ENCODE measurements at regions not wholly inside any gene's neighbourhood (a gene's known extent, or its start where the extent isn't known, plus 50 kb on each side); places are given as distances from the start of the nearest gene placed in this dataset.

DNA sequence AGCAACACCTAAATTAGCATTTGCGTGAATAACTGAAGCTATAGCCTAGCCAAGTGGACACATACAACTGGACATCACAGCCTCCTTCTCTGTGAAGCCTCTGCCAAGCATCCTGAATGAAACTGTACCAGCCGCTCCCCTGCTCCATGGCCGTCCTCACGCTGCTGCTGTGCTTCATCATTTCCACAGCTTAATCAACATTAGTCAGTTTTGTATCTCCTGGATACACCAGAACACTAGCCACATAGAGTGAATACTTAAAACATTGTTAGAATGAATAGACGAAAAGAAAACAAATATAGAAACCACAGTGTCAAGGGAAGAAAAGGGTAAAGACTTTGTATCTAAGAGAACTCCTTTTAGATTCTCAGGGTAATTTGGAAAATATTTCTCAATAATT, 1526.9 kb downstream of the EFNB2 start:
- no peak for ATAC-seq
- no peak for DNase-seq (ENCODE audit: low spot score)
- Mint-ChIP-seq H3K4me3 (no peak overlapping the region), H3K9me3 (no peaks in the 10 kb centered on the region), H3K36me3 (no peaks in the 10 kb centered on the region), H3K27me3 (no peaks in the 10 kb centered on the region), H3K4me1 (ENCODE audit: low read depth in 2 of 2) (no peaks in the 10 kb centered on the region), H3K27ac (no peak overlapping the region)

DNA sequence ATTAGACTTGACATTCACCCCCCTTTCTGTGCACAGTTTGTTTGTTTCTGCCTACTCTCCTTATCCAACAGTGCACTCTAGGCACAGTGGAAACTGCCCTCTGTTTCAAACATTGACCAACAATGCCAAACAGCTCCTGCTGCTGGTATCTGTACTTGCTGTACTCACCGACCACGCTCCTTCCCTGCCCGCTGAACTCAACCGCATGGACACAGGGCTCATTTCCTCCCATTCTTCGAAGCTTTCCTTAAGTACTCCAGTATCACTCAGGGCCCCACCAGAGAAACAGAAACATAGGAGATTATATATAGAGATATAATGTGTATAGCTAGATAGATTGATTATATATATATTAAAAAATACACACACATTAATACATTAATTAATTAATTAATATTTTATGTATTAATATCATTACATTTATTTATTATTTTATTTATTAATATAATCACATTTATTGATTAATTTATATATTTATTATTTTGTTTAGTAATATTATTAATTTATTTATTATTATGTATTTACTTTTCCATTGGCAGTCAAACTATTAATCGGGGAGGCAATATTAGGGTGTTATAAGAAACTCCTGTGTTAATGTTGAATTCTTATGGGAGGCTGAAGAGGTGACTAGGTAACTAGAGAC, 1528.2 kb downstream of the EFNB2 start:
- Mint-ChIP-seq H3K27me3 (no peaks in the 10 kb centered on the region), H3K4me3 (no peak overlapping the region), H3K36me3 (no peaks in the 10 kb centered on the region), H3K4me1 (ENCODE audit: low read depth in 2 of 2) (no peaks in the 10 kb centered on the region), H3K9me3 (no peaks in the 10 kb centered on the region), H3K27ac (no peak overlapping the region)
- ATAC-seq (no peak), DNase-seq (ENCODE audit: low spot score) (no peak)

DNA sequence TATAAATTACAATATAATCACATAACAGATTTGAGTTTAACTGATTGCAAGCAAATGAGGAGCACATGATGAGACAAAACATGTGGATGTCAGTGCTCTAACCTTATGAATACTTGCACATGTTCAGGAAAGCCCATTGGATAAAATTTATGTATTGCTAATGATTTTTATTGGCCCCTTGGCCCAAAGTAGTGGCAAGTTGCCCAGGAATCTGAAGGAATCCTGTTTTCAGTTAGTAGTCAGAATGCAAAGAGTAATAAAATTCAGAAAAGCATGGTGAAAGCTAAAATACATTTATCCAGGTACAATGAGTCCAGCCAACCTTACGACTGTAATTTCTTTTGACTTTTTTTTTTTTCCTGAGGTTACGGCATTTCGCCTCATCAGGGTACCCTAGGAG, 1539.4 kb downstream of the EFNB2 start:
- Mint-ChIP-seq H3K9me3 (no peaks in the 10 kb centered on the region), H3K4me3 (no peak overlapping the region), H3K36me3 (no peaks in the 10 kb centered on the region), H3K27me3 (peaks cover 0 to 3% of the 10 kb centered on the region in 2 donors), H3K4me1 (ENCODE audit: low read depth in 2 of 2) (no peaks in the 10 kb centered on the region), H3K27ac (no peak overlapping the region)
- no peak for DNase-seq (ENCODE audit: low spot score)
- ATAC-seq, result no peak

GRCh38 chr13:104993708-104994107, 1541.8 kb downstream of the EFNB2 start:
- ATAC-seq, result no peak
- H3K27me3 Mint-ChIP-seq, result peaks cover 0 to 3% of the 10 kb centered on the region in 2 donors
- H3K4me3 Mint-ChIP-seq, result no peak overlapping the region
- no peaks in the 10 kb centered on the region for H3K9me3 Mint-ChIP-seq
- no peaks in the 10 kb centered on the region for H3K4me1 Mint-ChIP-seq (ENCODE audit: low read depth in 2 of 2)
- H3K27ac Mint-ChIP-seq, result no peak overlapping the region
- no peaks in the 10 kb centered on the region for H3K36me3 Mint-ChIP-seq
- DNase-seq (ENCODE audit: low spot score), result no peak

DNA sequence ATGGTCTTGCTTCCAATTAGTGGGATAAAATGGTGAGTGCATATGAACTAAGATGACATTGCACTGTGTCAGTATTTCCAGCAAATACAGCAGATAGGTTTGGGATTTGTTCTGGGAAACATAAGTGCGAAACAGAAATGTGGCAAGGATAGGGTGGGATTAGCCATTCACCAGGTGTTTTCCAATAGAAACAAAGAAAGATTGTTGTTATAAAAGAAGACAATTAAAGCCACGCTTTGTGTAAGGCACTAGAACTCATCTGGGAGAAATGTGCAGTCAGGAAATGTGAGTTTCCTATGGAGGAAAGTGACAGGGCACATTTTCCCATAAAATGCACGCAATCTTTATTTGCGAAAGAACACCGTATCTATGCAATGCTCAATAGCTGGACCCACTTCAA, 1547.8 kb downstream of the EFNB2 start:
- peaks cover 0 to 3% of the 10 kb centered on the region in 2 donors for H3K27me3 Mint-ChIP-seq
- H3K4me3 Mint-ChIP-seq, result no peak overlapping the region

GRCh38 chr13:104984296-104984818, 1551.1 kb downstream of the EFNB2 start:
- H3K27ac Mint-ChIP-seq, result peak overlapping the region; percentile 10 to 84
- H3K27me3 Mint-ChIP-seq, result no peaks in the 10 kb centered on the region
- peak overlapping the region; percentile 20 for H3K4me3 Mint-ChIP-seq
- H3K9me3 Mint-ChIP-seq, result peaks cover 3% of the 10 kb centered on the region
- peaks cover 14 to 15% of the 10 kb centered on the region in 2 donors for H3K4me1 Mint-ChIP-seq (ENCODE audit: low read depth in 2 of 2)
- ATAC-seq, result peak in 1 of 2 donors; percentile 77
- no peak for DNase-seq (ENCODE audit: low spot score)
- no peaks in the 10 kb centered on the region for H3K36me3 Mint-ChIP-seq

More for the DNA sequence above, 1547.8 kb downstream of the EFNB2 start:
- Mint-ChIP-seq H3K4me1 (ENCODE audit: low read depth in 2 of 2) (peaks cover 14 to 15% of the 10 kb centered on the region in 2 donors), H3K9me3 (peaks cover 3% of the 10 kb centered on the region), H3K27ac (no peak overlapping the region), H3K36me3 (no peaks in the 10 kb centered on the region)
- no peak for ATAC-seq
- no peak for DNase-seq (ENCODE audit: low spot score)

GRCh38 chr13:104983601-104984000, 1551.9 kb downstream of the EFNB2 start:
- Mint-ChIP-seq H3K36me3 (no peaks in the 10 kb centered on the region), H3K9me3 (peaks cover 3% of the 10 kb centered on the region), H3K4me1 (ENCODE audit: low read depth in 2 of 2) (peaks cover 14 to 15% of the 10 kb centered on the region in 2 donors), H3K27me3 (no peaks in the 10 kb centered on the region), H3K4me3 (no peak overlapping the region), H3K27ac (no peak overlapping the region)
- ATAC-seq (no peak), DNase-seq (ENCODE audit: low spot score) (no peak)

GRCh38 chr13:104980586-104980985, 1554.9 kb downstream of the EFNB2 start:
- peaks cover 3% of the 10 kb centered on the region for H3K9me3 Mint-ChIP-seq
- no peak for DNase-seq (ENCODE audit: low spot score)
- no peak for ATAC-seq
- H3K36me3 Mint-ChIP-seq, result no peaks in the 10 kb centered on the region
- no peak overlapping the region for H3K4me3 Mint-ChIP-seq
- H3K27ac Mint-ChIP-seq, result no peak overlapping the region
- H3K27me3 Mint-ChIP-seq, result no peaks in the 10 kb centered on the region
- H3K4me1 Mint-ChIP-seq (ENCODE audit: low read depth in 2 of 2), result peaks cover 14 to 18% of the 10 kb centered on the region in 2 donors

GRCh38 chr13:104979281-104980030, 1556.0 kb downstream of the EFNB2 start:
- Mint-ChIP-seq H3K4me1 (ENCODE audit: low read depth in 2 of 2) (peaks cover 5 to 13% of the 10 kb centered on the region in 2 donors), H3K36me3 (no peaks in the 10 kb centered on the region), H3K27ac (no peak overlapping the region), H3K9me3 (peaks cover 3% of the 10 kb centered on the region), H3K27me3 (no peaks in the 10 kb centered on the region), H3K4me3 (no peak overlapping the region)
- no peak for ATAC-seq
- no peak for DNase-seq (ENCODE audit: low spot score)

- Mint-ChIP-seq H3K36me3 (no peaks in the 10 kb centered on the region), H3K27ac (no peak overlapping the region), H3K27me3 (no peaks in the 10 kb centered on the region), H3K4me3 (no peak overlapping the region), H3K4me1 (ENCODE audit: low read depth in 2 of 2) (peaks cover 0 to 6% of the 10 kb centered on the region in 2 donors), H3K9me3 (no peaks in the 10 kb centered on the region)
- no peak for ATAC-seq
- DNase-seq (ENCODE audit: low spot score), result no peak
Measured at GRCh38 chr13:104976986-104977385, 1558.5 kb downstream of the EFNB2 start.

DNA sequence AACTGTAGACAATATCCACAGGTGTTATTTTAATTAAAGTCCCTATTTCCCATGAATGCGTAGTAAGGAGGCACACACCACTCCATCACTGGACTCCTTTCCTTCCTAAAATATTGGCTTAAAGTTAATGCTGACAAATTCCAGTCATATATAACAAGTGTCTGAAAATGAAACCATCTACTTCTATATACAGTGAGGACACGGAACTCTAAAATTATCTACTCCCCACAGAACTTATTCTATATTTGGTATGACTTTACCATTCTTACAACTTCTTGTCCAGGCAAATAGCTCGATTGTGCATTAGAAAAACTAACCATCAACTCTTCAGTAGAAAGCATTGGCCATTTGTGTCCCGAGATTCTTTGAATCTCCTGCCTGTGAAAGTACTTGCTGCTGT, 1560.2 kb downstream of the EFNB2 start:
- Mint-ChIP-seq H3K27ac (no peak overlapping the region), H3K36me3 (no peaks in the 10 kb centered on the region), H3K4me1 (ENCODE audit: low read depth in 2 of 2) (peaks cover 0 to 6% of the 10 kb centered on the region in 2 donors), H3K27me3 (no peaks in the 10 kb centered on the region), H3K9me3 (no peaks in the 10 kb centered on the region), H3K4me3 (no peak overlapping the region)
- DNase-seq (ENCODE audit: low spot score) (no peak), ATAC-seq (no peak)

- no peaks in the 10 kb centered on the region for H3K9me3 Mint-ChIP-seq
- H3K4me3 Mint-ChIP-seq, result no peak overlapping the region
- no peaks in the 10 kb centered on the region for H3K27me3 Mint-ChIP-seq
- ATAC-seq, result no peak
- H3K36me3 Mint-ChIP-seq, result no peaks in the 10 kb centered on the region
- H3K27ac Mint-ChIP-seq, result no peak overlapping the region
- DNase-seq (ENCODE audit: low spot score), result no peak
- H3K4me1 Mint-ChIP-seq (ENCODE audit: low read depth in 2 of 2), result no peaks in the 10 kb centered on the region
Measured at GRCh38 chr13:104968876-104969275, 1566.6 kb downstream of the EFNB2 start.

GRCh38 chr13:104967836-104968630, 1567.4 kb downstream of the EFNB2 start:
- Mint-ChIP-seq H3K27me3 (peaks cover 0 to 3% of the 10 kb centered on the region in 2 donors), H3K4me1 (ENCODE audit: low read depth in 2 of 2) (no peaks in the 10 kb centered on the region), H3K9me3 (no peaks in the 10 kb centered on the region), H3K27ac (no peak overlapping the region), H3K4me3 (no peak overlapping the region), H3K36me3 (no peaks in the 10 kb centered on the region)
- ATAC-seq (no peak), DNase-seq (ENCODE audit: low spot score) (no peak)

GRCh38 chr13:104967376-104967775, 1568.1 kb downstream of the EFNB2 start:
- Mint-ChIP-seq H3K9me3 (no peaks in the 10 kb centered on the region), H3K4me3 (no peak overlapping the region), H3K27ac (no peak overlapping the region), H3K36me3 (no peaks in the 10 kb centered on the region), H3K27me3 (peaks cover 0 to 3% of the 10 kb centered on the region in 2 donors), H3K4me1 (ENCODE audit: low read depth in 2 of 2) (no peaks in the 10 kb centered on the region)
- ATAC-seq, result no peak
- DNase-seq (ENCODE audit: low spot score), result no peak
